A673 (cell line): ENCODE measurements at regions not wholly inside any gene's neighbourhood (a gene's known extent, or its start where the extent isn't known, plus 50 kb on each side); places are given as distances from the start of the nearest gene placed in this dataset.

Experiments
- BruUV-seq: library from RNA; stranded (reverse); fragments of 400-500 nt; replicated peaks from 2 replicates; lab custom pipeline; 2021; lab: Mats Ljungman, UMichigan
- CTCF ChIA-PET: fragments of 300-600 bp; sonication (Branson Sonifier 250); formaldehyde crosslinking; loops from one replicate; lab custom pipeline; 2022; ENCODE audit warnings: antibody characterized with exemption; lab: Charles Lee
- POLR2A ChIA-PET: fragments of 300-600 bp; sonication (Branson Sonifier 250); formaldehyde crosslinking; loops from one replicate; lab custom pipeline; 2022; ENCODE audit warnings: antibody characterized with exemption; ENCODE audit not compliant: low non-redundant PET; lab: Charles Lee
- DNase-seq: peaks from one replicate; pipeline ENCODE4 v3.0.0-alpha.2; 2015; ENCODE audit warnings: low spot score
- H3K27ac ChIP-seq: fragments of 200-600 bp; sonication (generic); 2 replicates; pipeline ENCODE4 v1.5.1; 2016; ENCODE audit warnings: mixed run types, low read depth, mild to moderate bottlenecking, mixed read lengths, antibody characterized with exemption, low read length; ENCODE audit not compliant: poor library complexity, severe bottlenecking
- H3K27me3 ChIP-seq: fragments of 200-600 bp; sonication (generic); replicated peaks from 2 replicates; pipeline ENCODE4 v1.6.1; 2017; ENCODE audit warnings: mixed run types, low read depth, mild to moderate bottlenecking, mixed read lengths, antibody characterized with exemption, low read length; ENCODE audit not compliant: insufficient read depth, poor library complexity
- H3K36me3 ChIP-seq: fragments of 200-600 bp; sonication (generic); 2 replicates; pipeline ENCODE4 v1.6.1; 2016; ENCODE audit warnings: mixed run types, mild to moderate bottlenecking, mixed read lengths, antibody characterized with exemption, low read length; ENCODE audit not compliant: insufficient read depth, poor library complexity, severe bottlenecking
- H3K4me1 ChIP-seq: fragments of 200-600 bp; sonication (generic); 2 replicates; pipeline ENCODE4 v1.6.1; 2017; ENCODE audit warnings: mixed run types, mild to moderate bottlenecking, mixed read lengths, antibody characterized with exemption, low read length; ENCODE audit not compliant: insufficient read depth, poor library complexity, severe bottlenecking
- H3K4me3 ChIP-seq: fragments of 200-600 bp; sonication (generic); 2 replicates; pipeline ENCODE4 v1.5.1; 2016; ENCODE audit warnings: low read depth, mixed run types, mild to moderate bottlenecking, mixed read lengths, low read length; ENCODE audit not compliant: poor library complexity, severe bottlenecking
- H3K9me3 ChIP-seq: fragments of 200-600 bp; sonication (generic); 2 replicates; pipeline ENCODE4 v1.6.1; 2016; ENCODE audit warnings: mixed run types, low read depth, mild to moderate bottlenecking, mixed read lengths, antibody characterized with exemption, low read length; ENCODE audit not compliant: poor library complexity, severe bottlenecking
- CTCF ChIP-seq: fragments of 300-800, 200-600 bp; sonication (generic); conservative IDR thresholded peaks from 2 replicates; pipeline ENCODE4 v1.5.1; 2017; ENCODE audit warnings: low read depth, mild to moderate bottlenecking, antibody characterized with exemption, low read length, moderate library complexity, mixed read lengths
- EZH2 ChIP-seq: fragments of 200-600 bp; sonication (generic); IDR thresholded peaks from 2 replicates; pipeline ENCODE4 v1.6.1; 2017; ENCODE audit warnings: borderline replicate concordance, low read depth, mild to moderate bottlenecking, mixed read lengths, antibody characterized with exemption, low read length; ENCODE audit not compliant: poor library complexity, severe bottlenecking
- intact Hi-C: fragments of 100-400 bp; cut with micrococcal nuclease; formaldehyde crosslinking; loops from one replicate; pipeline ENCODE4 v1.10.0; 2022; ENCODE audit not compliant: unreplicated experiment

- intact Hi-C loops: no loop called here
- Histone ChIP-seq H3K4me3 (no peak overlapping the region), H3K9me3 (no peaks in the 10 kb centered on the region), H3K27ac (no peak overlapping the region), H3K27me3 (peaks cover 17% of the 10 kb centered on the region), H3K36me3 (no peaks in the 10 kb centered on the region), H3K4me1 (no peaks in the 10 kb centered on the region)
- DNase-seq: no peak
- no TSS peak for BruUV-seq
- POLR2A ChIA-PET: no interaction called here
- no peak for TF ChIP-seq CTCF
- TF ChIP-seq EZH2: no peak
- CTCF ChIA-PET: no interaction called here
These were observed 229.1 kb upstream of the ZFHX3 start for GRCh38 chr16:73277071-73277470.

GRCh38 chr16:73275448-73275847, 227.5 kb upstream of the ZFHX3 start:
- intact Hi-C loops: no loop called here
- ChIA-PET POLR2A (no interaction called here), CTCF (no interaction called here)
- Histone ChIP-seq H3K36me3 (no peaks in the 10 kb centered on the region), H3K4me1 (no peaks in the 10 kb centered on the region), H3K27me3 (peaks cover 19% of the 10 kb centered on the region), H3K4me3 (no peak overlapping the region), H3K27ac (no peak overlapping the region), H3K9me3 (no peaks in the 10 kb centered on the region)
- no peak for DNase-seq
- BruUV-seq: no TSS peak
- TF ChIP-seq CTCF (no peak), EZH2 (no peak)

- Histone ChIP-seq H3K36me3 (no peaks in the 10 kb centered on the region), H3K27ac (no peak overlapping the region), H3K27me3 (peaks cover 21% of the 10 kb centered on the region), H3K9me3 (no peaks in the 10 kb centered on the region), H3K4me1 (no peaks in the 10 kb centered on the region), H3K4me3 (no peak overlapping the region)
- POLR2A ChIA-PET: no interaction called here
- intact Hi-C loops: no loop called here
- no TSS peak for BruUV-seq
- no peak for TF ChIP-seq CTCF
- TF ChIP-seq EZH2: no peak
- CTCF ChIA-PET: no interaction called here
- no peak for DNase-seq
These were observed 227.1 kb upstream of the ZFHX3 start for GRCh38 chr16:73275024-73275423.

- no peak for DNase-seq
- intact Hi-C loops: no loop called here
- Histone ChIP-seq H3K9me3 (no peaks in the 10 kb centered on the region), H3K4me3 (no peak overlapping the region), H3K27me3 (peaks cover 26% of the 10 kb centered on the region), H3K27ac (no peak overlapping the region), H3K4me1 (no peaks in the 10 kb centered on the region), H3K36me3 (no peaks in the 10 kb centered on the region)
- BruUV-seq: no TSS peak
- TF ChIP-seq EZH2 (no peak), CTCF (no peak)
- ChIA-PET POLR2A (no interaction called here), CTCF (no interaction called here)
These were observed 226.2 kb upstream of the ZFHX3 start for GRCh38 chr16:73274140-73274539.
